ENCODE measurements at regions not wholly inside any gene's neighbourhood (a gene's known extent, or its start where the extent isn't known, plus 50 kb on each side); places are given as distances from the start of the nearest gene placed in this dataset.
"Not testable (repeated sequence)": the region's sequence is repeated elsewhere in the genome, so short reads cannot be mapped to it uniquely, and the experiment has no call there.

GRCh38 chr4:181757910-181758660 lies 485.1 kb upstream of the TENM3 start:
- DNase-seq = no peak

- DNase-seq = no peak
These were observed 482.6 kb upstream of the TENM3 start for GRCh38 chr4:181760560-181760959.

- DNase-seq = no peak
These were observed 482.0 kb upstream of the TENM3 start for GRCh38 chr4:181761156-181761555.

- DNase-seq = no peak
These were observed 477.1 kb upstream of the TENM3 start for GRCh38 chr4:181766061-181766548.

- no peak for DNase-seq
These were observed 472.2 kb upstream of the TENM3 start for GRCh38 chr4:181770971-181771370.

- DNase-seq = no peak
These were observed 467.9 kb upstream of the TENM3 start for GRCh38 chr4:181775298-181775697.

GRCh38 chr4:181776264-181777054 lies 466.7 kb upstream of the TENM3 start:
- no peak for DNase-seq

GRCh38 chr4:181777518-181777917 lies 465.7 kb upstream of the TENM3 start:
- no peak for DNase-seq

- DNase-seq = no peak
These were observed 458.3 kb upstream of the TENM3 start for GRCh38 chr4:181784881-181785280.

- no peak for DNase-seq
These were observed 450.6 kb upstream of the TENM3 start for GRCh38 chr4:181792641-181793040.

- no peak for DNase-seq
These were observed 450.1 kb upstream of the TENM3 start for GRCh38 chr4:181793096-181793495.

- no peak for DNase-seq
These were observed 446.7 kb upstream of the TENM3 start for GRCh38 chr4:181796502-181796901.

GRCh38 chr4:181798536-181798935 lies 444.7 kb upstream of the TENM3 start:
- DNase-seq = no peak

GRCh38 chr4:181799561-181800069 lies 443.6 kb upstream of the TENM3 start:
- DNase-seq = no peak

- DNase-seq = no peak
These were observed 441.0 kb upstream of the TENM3 start for GRCh38 chr4:181802207-181802606.

GRCh38 chr4:181807771-181808170 lies 435.4 kb upstream of the TENM3 start:
- no peak for DNase-seq

- DNase-seq = no peak
These were observed 432.5 kb upstream of the TENM3 start for GRCh38 chr4:181810711-181811110.

GRCh38 chr4:181811550-181811949 lies 431.7 kb upstream of the TENM3 start:
- not testable (repeated sequence) for DNase-seq

- no peak for DNase-seq
These were observed 423.3 kb upstream of the TENM3 start for GRCh38 chr4:181819946-181820345.

- no peak for DNase-seq
These were observed 422.6 kb upstream of the TENM3 start for GRCh38 chr4:181820553-181820952.

GRCh38 chr4:181821039-181822004 lies 421.9 kb upstream of the TENM3 start:
- no peak for DNase-seq

- DNase-seq = no peak
These were observed 421.2 kb upstream of the TENM3 start for GRCh38 chr4:181822005-181822375.

- DNase-seq = no peak
These were observed 420.0 kb upstream of the TENM3 start for GRCh38 chr4:181823183-181823582.
